ENCODE measurements at regions not wholly inside any gene's neighbourhood (a gene's known extent, or its start where the extent isn't known, plus 50 kb on each side); places are given as distances from the start of the nearest gene placed in this dataset.

DNA sequence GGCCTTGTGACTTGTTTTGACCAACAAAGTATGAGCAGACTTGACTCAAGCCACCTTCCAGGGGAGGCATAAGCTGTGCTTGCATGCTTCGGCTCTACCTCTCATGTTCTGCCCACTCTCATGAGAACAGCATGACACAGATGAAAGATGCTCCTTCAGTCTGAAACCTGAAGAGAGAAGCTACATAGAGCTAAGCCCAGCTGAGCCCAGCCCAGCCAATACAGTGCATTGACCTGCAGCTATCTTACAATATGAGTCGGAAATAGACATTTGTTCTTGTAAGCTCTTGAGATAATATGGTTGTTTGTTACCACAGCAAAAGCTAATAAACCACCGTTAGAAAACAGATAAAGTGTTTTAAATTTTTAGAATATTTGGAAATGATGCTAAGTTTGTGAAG, 426.7 kb upstream of the PKDCC start:
- POLR2A ChIA-PET = interaction anchor here (0.6 to 0.9 kb wide), 2 partner anchors 22 to 153 kb away, joined by 3 read pairs; no protein-coding TSS in a partner anchor
- no peak overlapping the region for H3K4me3 ChIP-seq (ENCODE audit: low read depth, low read length, poor library complexity, severe bottlenecking)
- H3K36me3 ChIP-seq (ENCODE audit: insufficient read depth, low read length) = no peaks in the 10 kb centered on the region
- H3K9me2 ChIP-seq (ENCODE audit: insufficient read depth, low read length) = no peaks in the 10 kb centered on the region
- H3K27ac ChIP-seq (ENCODE audit: low read depth, low read length, poor library complexity, severe bottlenecking) = no peak overlapping the region
- intact Hi-C loops (cut with micrococcal nuclease; ENCODE audit: unreplicated experiment) = no loop called here
- no peaks in the 10 kb centered on the region for H3K4me1 ChIP-seq (ENCODE audit: insufficient read depth, low read length, poor library complexity, severe bottlenecking)
- CTCF ChIA-PET (ENCODE audit: unreplicated experiment) = no interaction called here
- TF ChIP-seq EZH2phosphoT487 (IDR thresholded peaks at IDR 0.05; ENCODE audit: borderline replicate concordance, low read depth, low read length) = no peak
- TF ChIP-seq, protein P1, sequence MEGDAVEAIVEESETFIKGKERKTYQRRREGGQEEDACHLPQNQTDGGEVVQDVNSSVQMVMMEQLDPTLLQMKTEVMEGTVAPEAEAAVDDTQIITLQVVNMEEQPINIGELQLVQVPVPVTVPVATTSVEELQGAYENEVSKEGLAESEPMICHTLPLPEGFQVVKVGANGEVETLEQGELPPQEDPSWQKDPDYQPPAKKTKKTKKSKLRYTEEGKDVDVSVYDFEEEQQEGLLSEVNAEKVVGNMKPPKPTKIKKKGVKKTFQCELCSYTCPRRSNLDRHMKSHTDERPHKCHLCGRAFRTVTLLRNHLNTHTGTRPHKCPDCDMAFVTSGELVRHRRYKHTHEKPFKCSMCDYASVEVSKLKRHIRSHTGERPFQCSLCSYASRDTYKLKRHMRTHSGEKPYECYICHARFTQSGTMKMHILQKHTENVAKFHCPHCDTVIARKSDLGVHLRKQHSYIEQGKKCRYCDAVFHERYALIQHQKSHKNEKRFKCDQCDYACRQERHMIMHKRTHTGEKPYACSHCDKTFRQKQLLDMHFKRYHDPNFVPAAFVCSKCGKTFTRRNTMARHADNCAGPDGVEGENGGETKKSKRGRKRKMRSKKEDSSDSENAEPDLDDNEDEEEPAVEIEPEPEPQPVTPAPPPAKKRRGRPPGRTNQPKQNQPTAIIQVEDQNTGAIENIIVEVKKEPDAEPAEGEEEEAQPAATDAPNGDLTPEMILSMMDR (conservative IDR thresholded peaks at IDR 0.05; ENCODE audit: low read length) = no peak
- H3K9me3 ChIP-seq (ENCODE audit: low read length) = no peaks in the 10 kb centered on the region
- H3K4me2 ChIP-seq (ENCODE audit: low read length) = no peak overlapping the region
- no peaks in the 10 kb centered on the region for H3K79me2 ChIP-seq (ENCODE audit: insufficient read depth, low read depth, low read length)
- no peak overlapping the region for H2AFZ ChIP-seq (ENCODE audit: low read length)
- H4K20me1 ChIP-seq (ENCODE audit: insufficient read depth, low read length) = no peaks in the 10 kb centered on the region
- no peak for DNase-seq (ENCODE audit: low spot score)
- BruUV-seq (replicated peaks) = no TSS peak

DNA sequence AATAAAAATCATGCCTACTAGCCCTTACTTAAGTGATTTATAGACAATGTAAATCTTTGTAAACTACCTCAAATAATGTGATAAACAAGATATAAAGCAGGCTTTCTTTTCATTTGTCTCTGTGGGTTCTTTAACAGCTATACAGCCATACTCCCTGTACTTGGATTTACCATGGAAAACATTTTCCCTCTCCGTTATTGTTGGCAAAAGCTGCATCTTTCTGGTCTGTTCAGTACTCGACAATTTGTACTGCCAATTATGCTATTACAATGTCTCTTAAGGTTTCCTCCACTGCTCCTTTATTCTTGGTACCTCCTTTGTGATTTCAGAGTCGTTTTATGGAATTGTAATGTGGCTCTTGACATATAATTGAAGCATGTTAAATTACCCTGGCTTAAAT, 426.3 kb upstream of the PKDCC start:
- no peaks in the 10 kb centered on the region for H3K79me2 ChIP-seq (ENCODE audit: insufficient read depth, low read depth, low read length)
- H3K4me2 ChIP-seq (ENCODE audit: low read length) = no peak overlapping the region
- no peaks in the 10 kb centered on the region for H3K9me2 ChIP-seq (ENCODE audit: insufficient read depth, low read length)
- H3K4me1 ChIP-seq (ENCODE audit: insufficient read depth, low read length, poor library complexity, severe bottlenecking) = no peaks in the 10 kb centered on the region
- no peak overlapping the region for H3K27ac ChIP-seq (ENCODE audit: low read depth, low read length, poor library complexity, severe bottlenecking)
- TF ChIP-seq, protein P1 (conservative IDR thresholded peaks at IDR 0.05; ENCODE audit: low read length) = no peak
- no peak for TF ChIP-seq EZH2phosphoT487 (IDR thresholded peaks at IDR 0.05; ENCODE audit: borderline replicate concordance, low read depth, low read length)
- POLR2A ChIA-PET = interaction anchor here (0.6 to 0.9 kb wide), 2 partner anchors 23 to 153 kb away, joined by 3 read pairs; no protein-coding TSS in a partner anchor
- no peaks in the 10 kb centered on the region for H3K36me3 ChIP-seq (ENCODE audit: insufficient read depth, low read length)
- DNase-seq (ENCODE audit: low spot score) = no peak
- CTCF ChIA-PET (ENCODE audit: unreplicated experiment) = no interaction called here
- no peak overlapping the region for H2AFZ ChIP-seq (ENCODE audit: low read length)
- no peak overlapping the region for H3K4me3 ChIP-seq (ENCODE audit: low read depth, low read length, poor library complexity, severe bottlenecking)
- intact Hi-C loops (cut with micrococcal nuclease; ENCODE audit: unreplicated experiment) = no loop called here
- H3K9me3 ChIP-seq (ENCODE audit: low read length) = no peaks in the 10 kb centered on the region
- no TSS peak for BruUV-seq (replicated peaks)
- no peaks in the 10 kb centered on the region for H4K20me1 ChIP-seq (ENCODE audit: insufficient read depth, low read length)

DNA sequence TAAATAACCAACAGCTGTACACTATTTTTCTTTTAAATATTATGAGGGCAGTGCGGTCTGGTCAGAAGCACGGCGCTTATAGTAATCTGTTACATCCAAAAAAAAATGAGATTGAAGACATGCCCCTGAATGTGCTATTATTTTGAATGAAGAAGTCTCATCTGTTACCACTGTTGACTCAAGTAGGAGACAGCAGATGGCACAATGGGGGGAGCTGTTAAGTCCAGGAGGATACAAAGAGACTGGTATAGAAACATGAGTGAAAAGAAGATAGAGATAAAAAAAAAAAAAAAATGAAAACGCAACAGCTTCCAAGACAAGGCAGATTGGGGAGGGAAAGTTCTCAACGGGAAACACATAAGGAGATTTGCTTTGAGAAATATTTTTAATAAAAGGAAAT, 425.5 kb upstream of the PKDCC start:
- H3K79me2 ChIP-seq (ENCODE audit: insufficient read depth, low read depth, low read length) = no peaks in the 10 kb centered on the region
- no peak for TF ChIP-seq EZH2phosphoT487 (IDR thresholded peaks at IDR 0.05; ENCODE audit: borderline replicate concordance, low read depth, low read length)
- TF ChIP-seq, protein P1 (conservative IDR thresholded peaks at IDR 0.05; ENCODE audit: low read length) = no peak
- intact Hi-C loops (cut with micrococcal nuclease; ENCODE audit: unreplicated experiment) = no loop called here
- DNase-seq (ENCODE audit: low spot score) = no peak
- BruUV-seq (replicated peaks) = no TSS peak
- no peaks in the 10 kb centered on the region for H4K20me1 ChIP-seq (ENCODE audit: insufficient read depth, low read length)
- no peaks in the 10 kb centered on the region for H3K9me3 ChIP-seq (ENCODE audit: low read length)
- no peak overlapping the region for H3K4me3 ChIP-seq (ENCODE audit: low read depth, low read length, poor library complexity, severe bottlenecking)
- H3K36me3 ChIP-seq (ENCODE audit: insufficient read depth, low read length) = no peaks in the 10 kb centered on the region
- H2AFZ ChIP-seq (ENCODE audit: low read length) = no peak overlapping the region
- no peaks in the 10 kb centered on the region for H3K4me1 ChIP-seq (ENCODE audit: insufficient read depth, low read length, poor library complexity, severe bottlenecking)
- no peak overlapping the region for H3K27ac ChIP-seq (ENCODE audit: low read depth, low read length, poor library complexity, severe bottlenecking)
- H3K9me2 ChIP-seq (ENCODE audit: insufficient read depth, low read length) = no peaks in the 10 kb centered on the region
- H3K4me2 ChIP-seq (ENCODE audit: low read length) = no peak overlapping the region
- POLR2A ChIA-PET = interaction anchor here (0.6 kb wide), 2 partner anchors 223 to 450 kb away, joined by 3 read pairs; no protein-coding TSS in a partner anchor
- CTCF ChIA-PET (ENCODE audit: unreplicated experiment) = no interaction called here
